GM12864 (cell line): ENCODE measurements at regions not wholly inside any gene's neighbourhood (a gene's known extent, or its start where the extent isn't known, plus 50 kb on each side); places are given as distances from the start of the nearest gene placed in this dataset.

Experiments
- DNase-seq: peaks from one replicate; pipeline ENCODE4 v3.0.0-alpha.2; 2011; ENCODE audit warnings: low read depth
- H3K4me3 ChIP-seq: 2 replicates; pipeline ENCODE4 v1.5.1; 2011; ENCODE audit warnings: mild to moderate bottlenecking, low read depth, low read length, control low read depth
- CTCF ChIP-seq: IDR thresholded peaks from 2 replicates; pipeline ENCODE4 v1.5.1; 2011; ENCODE audit warnings: low read depth, mild to moderate bottlenecking, moderate library complexity, low read length, control low read depth, inconsistent platforms; ENCODE audit errors: missing control alignments

DNA sequence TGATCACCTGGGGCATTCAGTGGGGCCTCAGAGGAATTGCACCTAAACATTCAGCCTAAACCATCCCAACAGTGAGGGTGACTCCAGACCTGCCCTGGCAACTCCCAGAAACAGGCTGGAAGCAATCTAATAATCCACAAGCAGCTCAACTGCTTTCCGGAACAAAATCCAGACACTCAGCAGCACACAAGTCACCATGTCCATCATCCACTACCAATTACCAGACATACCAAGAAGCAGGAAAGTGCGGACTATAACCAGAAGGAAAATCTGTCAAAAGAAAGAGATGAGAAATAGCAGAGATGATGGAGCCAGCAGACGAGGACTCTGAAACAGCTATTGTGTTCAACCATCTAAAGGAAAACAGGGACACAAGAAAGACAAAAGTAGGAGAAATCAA is 342.6 kb upstream of the ZMIZ1 start:
- H3K4me3 ChIP-seq, result no peak overlapping the region
- TF ChIP-seq CTCF, result no peak
- no peak for DNase-seq

- DNase-seq, result no peak
- TF ChIP-seq CTCF, result no peak
- no peak overlapping the region for H3K4me3 ChIP-seq
Measured at GRCh38 chr10:78727251-78727650, 341.5 kb upstream of the ZMIZ1 start.

GRCh38 chr10:78727728-78728127 is 341.0 kb upstream of the ZMIZ1 start:
- TF ChIP-seq CTCF, result no peak
- H3K4me3 ChIP-seq, result no peak overlapping the region
- DNase-seq, result no peak

DNA sequence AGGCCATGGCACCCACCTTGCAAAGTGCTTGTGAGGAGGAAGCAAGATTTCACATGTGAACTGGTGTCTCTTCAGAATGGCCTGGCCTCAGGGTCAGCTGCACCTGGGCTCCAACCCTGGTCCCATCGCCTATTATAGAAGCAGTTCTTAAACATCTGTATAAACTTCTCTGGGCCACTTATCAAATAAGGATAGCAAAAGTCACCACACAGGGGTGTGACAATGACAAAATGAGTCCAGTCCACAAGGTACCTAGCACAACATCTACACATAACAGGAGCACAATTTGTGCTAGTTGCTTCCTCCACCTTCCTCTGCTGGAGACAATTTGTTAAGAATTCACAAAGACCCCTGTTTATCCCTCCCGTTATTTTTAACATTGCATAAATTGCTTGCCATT is 340.6 kb upstream of the ZMIZ1 start:
- H3K4me3 ChIP-seq, result no peak overlapping the region
- TF ChIP-seq CTCF, result no peak
- DNase-seq, result no peak

- no peak for TF ChIP-seq CTCF
- H3K4me3 ChIP-seq, result no peak overlapping the region
- no peak for DNase-seq
Measured at GRCh38 chr10:78729366-78729765, 339.4 kb upstream of the ZMIZ1 start.

DNA sequence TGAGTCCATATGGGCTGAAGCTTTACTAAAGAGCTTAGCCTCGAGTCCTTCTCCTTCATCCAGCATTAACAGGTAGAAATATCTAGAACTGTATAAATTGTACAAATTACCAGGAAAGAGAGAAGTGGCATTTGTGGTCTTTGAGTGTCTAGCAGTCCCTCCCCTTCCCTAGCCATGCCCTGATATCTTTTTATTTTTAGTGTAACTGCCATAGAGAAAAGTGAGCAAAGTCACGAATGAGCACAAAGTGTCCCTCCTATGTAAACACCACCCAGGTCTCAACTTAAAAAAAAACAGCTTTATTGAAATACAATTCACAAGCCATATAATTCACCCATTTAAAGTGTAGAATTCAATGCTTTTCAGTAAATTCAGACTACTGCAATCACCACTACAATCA is 339.0 kb upstream of the ZMIZ1 start:
- no peak overlapping the region for H3K4me3 ChIP-seq
- TF ChIP-seq CTCF, result no peak
- no peak for DNase-seq

- H3K4me3 ChIP-seq, result no peak overlapping the region
- no peak for DNase-seq
- no peak for TF ChIP-seq CTCF
Measured at GRCh38 chr10:78730754-78731153, 338.0 kb upstream of the ZMIZ1 start.
